ENCODE measurements at regions not wholly inside any gene's neighbourhood (a gene's known extent, or its start where the extent isn't known, plus 50 kb on each side); places are given as distances from the start of the nearest gene placed in this dataset.

- no peak for DNase-seq (ENCODE audit: low spot score in 2 of 2)
- 91% methylated on average over 4 of the region's 4 CpGs for WGBS
- no peaks in the 10 kb centered on the region for H3K36me3 ChIP-seq
- no peaks in the 10 kb centered on the region for H3K9me3 ChIP-seq
- TF ChIP-seq POLR2AphosphoS5 (IDR thresholded peaks at IDR 0.05) (no peak), CTCF (IDR thresholded peaks at IDR 0.05) (no peak), EP300 (IDR thresholded peaks at IDR 0.05) (no peak), POLR2A (IDR thresholded peaks at IDR 0.05) (no peak)
- H3K4me3 ChIP-seq, result no peak overlapping the region
- H3K4me1 ChIP-seq, result peaks cover 29% of the 10 kb centered on the region
- peaks cover 23% of the 10 kb centered on the region for H3K27me3 ChIP-seq
- H3K27ac ChIP-seq, result no peak overlapping the region
Measured at GRCh38 chr14:97215263-97215969, 418.2 kb downstream of the VRK1 start.

DNA sequence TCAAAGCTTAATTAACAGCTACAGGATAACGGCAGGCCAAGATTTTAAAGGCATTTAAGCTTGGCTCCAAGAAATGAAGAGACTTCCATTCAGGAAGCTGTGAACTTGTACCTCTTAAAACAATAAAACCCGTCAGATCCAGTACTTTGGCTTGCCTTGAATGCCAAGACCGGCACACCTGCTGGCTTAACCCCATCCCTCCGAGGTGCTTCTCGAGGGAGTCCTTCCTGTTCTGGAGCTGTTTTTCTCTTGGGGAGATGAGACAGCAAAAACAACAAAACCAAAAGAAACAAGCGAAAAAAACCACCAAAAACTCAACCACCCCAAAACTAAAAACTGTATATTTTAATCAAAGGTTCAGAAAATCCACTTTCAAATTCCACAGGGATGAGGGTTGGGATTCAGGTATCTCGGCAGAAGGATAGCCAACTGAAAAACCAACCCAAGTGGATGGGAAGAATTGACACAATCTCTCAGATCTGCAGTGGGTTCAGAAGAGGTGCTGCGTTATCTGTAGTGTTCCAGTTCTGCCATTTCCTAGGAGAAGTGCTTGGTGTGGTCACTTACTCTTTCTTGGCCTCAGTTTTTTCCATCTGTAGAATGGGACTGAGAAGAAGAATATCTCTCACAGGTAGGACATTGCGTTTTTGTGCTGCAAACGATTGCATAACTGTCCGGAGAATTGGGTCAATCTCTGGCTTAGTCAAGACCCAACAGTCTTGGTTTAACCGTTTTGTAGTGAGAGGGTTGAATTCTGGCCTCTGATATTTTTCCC is 420.1 kb downstream of the VRK1 start:
- Histone ChIP-seq H3K4me3 (no peak overlapping the region), H3K4me1 (peaks cover 29% of the 10 kb centered on the region), H3K27ac (no peak overlapping the region), H3K9me3 (no peaks in the 10 kb centered on the region), H3K36me3 (no peaks in the 10 kb centered on the region), H3K27me3 (peaks cover 33% of the 10 kb centered on the region)
- 36% methylated on average over 12 of the region's 12 CpGs for WGBS
- DNase-seq (ENCODE audit: low spot score in 2 of 2), result no peak
- no peak for TF ChIP-seq EP300 (IDR thresholded peaks at IDR 0.05)
- no peak for TF ChIP-seq POLR2AphosphoS5 (IDR thresholded peaks at IDR 0.05)
- no peak for TF ChIP-seq CTCF (IDR thresholded peaks at IDR 0.05)
- no peak for TF ChIP-seq POLR2A (IDR thresholded peaks at IDR 0.05)

DNA sequence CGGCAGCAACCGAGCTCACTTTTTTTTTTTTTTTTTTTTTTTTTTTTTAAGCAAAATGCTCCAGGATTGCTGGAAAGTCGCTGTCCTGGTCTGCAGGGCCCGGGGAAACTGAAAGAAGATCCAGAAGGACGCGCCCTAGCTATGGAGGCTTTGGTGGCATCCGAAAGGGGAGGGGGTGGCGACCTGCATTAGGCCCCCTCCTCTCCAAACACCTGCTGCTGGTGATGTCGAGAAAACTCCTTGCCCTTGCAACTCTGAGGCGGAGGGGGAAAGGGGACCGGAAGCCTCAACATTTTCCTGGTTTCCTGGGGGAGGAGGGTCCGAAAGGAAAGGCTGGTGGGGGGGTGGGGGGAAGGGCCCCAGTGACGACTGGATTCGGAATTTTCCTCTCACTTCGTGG is 421.1 kb downstream of the VRK1 start:
- Histone ChIP-seq H3K4me3 (peak overlapping the region; percentile 47), H3K27ac (no peak overlapping the region), H3K9me3 (no peaks in the 10 kb centered on the region), H3K36me3 (no peaks in the 10 kb centered on the region), H3K27me3 (peaks cover 35% of the 10 kb centered on the region), H3K4me1 (peaks cover 29% of the 10 kb centered on the region)
- DNase-seq (ENCODE audit: low spot score in 2 of 2), result no peak
- WGBS, result 11% methylated on average over 14 of the region's 15 CpGs
- TF ChIP-seq POLR2AphosphoS5 (IDR thresholded peaks at IDR 0.05) (no peak), CTCF (IDR thresholded peaks at IDR 0.05) (no peak), POLR2A (IDR thresholded peaks at IDR 0.05) (no peak), EP300 (IDR thresholded peaks at IDR 0.05) (no peak)

- WGBS, result 2% methylated on average over 26 of the region's 52 CpGs
- Histone ChIP-seq H3K4me3 (peak overlapping the region; percentile 47), H3K27ac (no peak overlapping the region), H3K27me3 (peaks cover 37% of the 10 kb centered on the region), H3K9me3 (no peaks in the 10 kb centered on the region), H3K36me3 (no peaks in the 10 kb centered on the region), H3K4me1 (peaks cover 29% of the 10 kb centered on the region)
- no peak for TF ChIP-seq POLR2AphosphoS5 (IDR thresholded peaks at IDR 0.05)
- TF ChIP-seq EP300 (IDR thresholded peaks at IDR 0.05), result no peak
- no peak for TF ChIP-seq CTCF (IDR thresholded peaks at IDR 0.05)
- no peak for TF ChIP-seq POLR2A (IDR thresholded peaks at IDR 0.05)
- DNase-seq (ENCODE audit: low spot score in 2 of 2), result no peak
Measured at GRCh38 chr14:97218691-97219430, 421.7 kb downstream of the VRK1 start.

All from suprapubic skin (tissue), 4 donors.